ENCODE measurements at regions not wholly inside any gene's neighbourhood (a gene's known extent, or its start where the extent isn't known, plus 50 kb on each side); places are given as distances from the start of the nearest gene placed in this dataset.

- no peak for DNase-seq
Observed at GRCh38 chr7:13159467-13160184, 472.2 kb downstream of the ARL4A start.

GRCh38 chr7:13161125-13161524 is 473.7 kb downstream of the ARL4A start:
- DNase-seq = no peak

- no peak for DNase-seq
Observed at GRCh38 chr7:13165854-13166253, 478.4 kb downstream of the ARL4A start.

GRCh38 chr7:13166801-13167200 is 479.4 kb downstream of the ARL4A start:
- no peak for DNase-seq

GRCh38 chr7:13169356-13169755 is 481.9 kb downstream of the ARL4A start:
- DNase-seq = no peak

- DNase-seq = peak; percentile 7
Observed at GRCh38 chr7:13174991-13175390, 487.6 kb downstream of the ARL4A start.

GRCh38 chr7:13179011-13179582 is 491.7 kb downstream of the ARL4A start:
- DNase-seq = peak; percentile 57

- DNase-seq = no peak
Observed at GRCh38 chr7:13179775-13180523, 492.5 kb downstream of the ARL4A start.

GRCh38 chr7:13181216-13181615 is 493.8 kb downstream of the ARL4A start:
- DNase-seq = peak; percentile 91

GRCh38 chr7:13185139-13185538 is 497.7 kb downstream of the ARL4A start:
- no peak for DNase-seq

GRCh38 chr7:13188236-13188805 is 500.9 kb downstream of the ARL4A start:
- DNase-seq = no peak

- DNase-seq = no peak
Observed at GRCh38 chr7:13188922-13189321, 501.5 kb downstream of the ARL4A start.

GRCh38 chr7:13189668-13190067 is 502.2 kb downstream of the ARL4A start:
- no peak for DNase-seq

GRCh38 chr7:13197501-13197900 is 510.1 kb downstream of the ARL4A start:
- no peak for DNase-seq

- no peak for DNase-seq
Observed at GRCh38 chr7:13198036-13198435, 510.6 kb downstream of the ARL4A start.

- no peak for DNase-seq
Observed at GRCh38 chr7:13198727-13199126, 511.3 kb downstream of the ARL4A start.

GRCh38 chr7:13201628-13202027 is 514.2 kb downstream of the ARL4A start:
- no peak for DNase-seq

- DNase-seq = no peak
Observed at GRCh38 chr7:13217768-13218167, 530.3 kb downstream of the ARL4A start.

- no peak for DNase-seq
Observed at GRCh38 chr7:13225068-13225467, 537.6 kb downstream of the ARL4A start.

- DNase-seq = no peak
Observed at GRCh38 chr7:13226385-13226784, 539.0 kb downstream of the ARL4A start.

- no peak for DNase-seq
Observed at GRCh38 chr7:13231216-13231615, 543.8 kb downstream of the ARL4A start.

GRCh38 chr7:13235436-13235835 is 548.0 kb downstream of the ARL4A start:
- no peak for DNase-seq

- DNase-seq = no peak
Observed at GRCh38 chr7:13236026-13236425, 548.6 kb downstream of the ARL4A start.

GRCh38 chr7:13240349-13240748 is 552.9 kb downstream of the ARL4A start:
- DNase-seq = no peak

Measured in NCI-H82 (cell line).